ENCODE measurements at regions not wholly inside any gene's neighbourhood (a gene's known extent, or its start where the extent isn't known, plus 50 kb on each side); places are given as distances from the start of the nearest gene placed in this dataset.

DNA sequence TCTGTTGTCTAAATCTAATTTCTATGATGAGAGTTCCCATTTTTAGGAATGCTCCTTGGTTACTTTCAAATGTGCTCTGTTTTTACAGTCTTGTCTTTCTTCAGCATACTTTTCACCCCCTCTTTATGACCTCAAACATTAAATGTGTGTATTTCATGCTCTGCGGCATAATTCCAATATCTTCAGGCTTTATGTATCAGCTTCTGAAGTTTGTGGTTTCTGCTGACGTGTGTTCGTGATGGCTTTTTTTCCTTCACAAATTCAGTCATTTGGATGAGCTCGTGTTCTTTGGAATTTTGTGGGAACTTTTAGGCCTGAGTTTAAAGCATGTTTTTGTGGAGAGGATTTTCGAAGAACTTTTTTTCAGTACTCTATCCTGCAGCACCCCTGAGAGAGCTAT lies 97.7 kb upstream of the CHRNA7 start:
- no peaks in the 10 kb centered on the region for H3K36me3 ChIP-seq (ENCODE audit: control insufficient read depth, insufficient read depth, low read length)
- TF ChIP-seq, protein P1, sequence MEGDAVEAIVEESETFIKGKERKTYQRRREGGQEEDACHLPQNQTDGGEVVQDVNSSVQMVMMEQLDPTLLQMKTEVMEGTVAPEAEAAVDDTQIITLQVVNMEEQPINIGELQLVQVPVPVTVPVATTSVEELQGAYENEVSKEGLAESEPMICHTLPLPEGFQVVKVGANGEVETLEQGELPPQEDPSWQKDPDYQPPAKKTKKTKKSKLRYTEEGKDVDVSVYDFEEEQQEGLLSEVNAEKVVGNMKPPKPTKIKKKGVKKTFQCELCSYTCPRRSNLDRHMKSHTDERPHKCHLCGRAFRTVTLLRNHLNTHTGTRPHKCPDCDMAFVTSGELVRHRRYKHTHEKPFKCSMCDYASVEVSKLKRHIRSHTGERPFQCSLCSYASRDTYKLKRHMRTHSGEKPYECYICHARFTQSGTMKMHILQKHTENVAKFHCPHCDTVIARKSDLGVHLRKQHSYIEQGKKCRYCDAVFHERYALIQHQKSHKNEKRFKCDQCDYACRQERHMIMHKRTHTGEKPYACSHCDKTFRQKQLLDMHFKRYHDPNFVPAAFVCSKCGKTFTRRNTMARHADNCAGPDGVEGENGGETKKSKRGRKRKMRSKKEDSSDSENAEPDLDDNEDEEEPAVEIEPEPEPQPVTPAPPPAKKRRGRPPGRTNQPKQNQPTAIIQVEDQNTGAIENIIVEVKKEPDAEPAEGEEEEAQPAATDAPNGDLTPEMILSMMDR (IDR thresholded peaks at IDR 0.05; ENCODE audit: insufficient read depth, low read length, severe bottlenecking): no peak
- DNase-seq (ENCODE audit: low read depth): no peak
- no peak overlapping the region for H3K4me3 ChIP-seq (ENCODE audit: low read depth, low read length)
- FAIRE-seq: no peak
- H3K27me3 ChIP-seq (ENCODE audit: control insufficient read depth, insufficient read depth, low read length): no peaks in the 10 kb centered on the region

DNA sequence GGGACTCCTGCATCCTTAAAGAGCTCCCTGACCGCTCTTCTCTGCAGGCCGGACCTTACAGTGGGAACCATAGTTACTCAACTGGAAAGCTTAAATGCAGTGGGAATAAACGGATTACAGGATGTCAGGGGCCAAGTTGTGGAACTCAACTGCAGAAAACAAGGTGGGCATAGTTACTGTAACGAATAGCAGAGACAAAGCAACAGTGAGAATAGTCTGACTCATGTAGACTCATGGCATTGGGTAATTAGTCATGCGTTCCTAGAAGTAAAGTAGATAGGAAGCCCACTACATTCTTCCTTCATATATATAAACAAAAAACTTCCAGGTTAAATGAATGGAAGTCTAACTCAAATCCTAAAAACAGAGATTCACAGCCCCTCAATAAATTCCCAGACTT lies 95.5 kb upstream of the CHRNA7 start:
- H3K4me3 ChIP-seq (ENCODE audit: low read depth, low read length): no peak overlapping the region
- TF ChIP-seq, protein P1 (IDR thresholded peaks at IDR 0.05; ENCODE audit: insufficient read depth, low read length, severe bottlenecking): no peak
- FAIRE-seq: no peak
- DNase-seq (ENCODE audit: low read depth): peak; percentile 7
- no peaks in the 10 kb centered on the region for H3K27me3 ChIP-seq (ENCODE audit: control insufficient read depth, insufficient read depth, low read length)
- H3K36me3 ChIP-seq (ENCODE audit: control insufficient read depth, insufficient read depth, low read length): no peaks in the 10 kb centered on the region

DNA sequence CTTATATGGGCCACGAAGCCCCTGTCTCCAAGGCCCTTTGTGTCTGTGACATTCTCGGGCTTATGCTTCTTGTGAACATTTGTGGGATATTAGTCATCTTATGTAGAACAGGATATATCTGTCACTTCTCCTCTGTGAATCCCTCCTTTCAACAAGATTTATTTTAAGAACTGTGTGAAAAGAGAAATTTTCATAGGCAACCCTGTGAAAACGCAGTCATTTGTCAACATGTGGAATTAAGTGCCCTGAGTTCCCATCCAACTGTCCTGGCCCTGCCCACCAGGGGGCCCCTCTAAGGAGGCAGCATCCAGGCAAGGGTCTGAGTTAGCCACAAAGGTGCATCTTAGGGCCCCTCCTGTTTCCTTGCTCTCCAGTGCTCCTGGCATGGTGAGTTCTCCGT lies 76.8 kb upstream of the CHRNA7 start:
- Histone ChIP-seq H3K36me3 (ENCODE audit: control insufficient read depth, insufficient read depth, low read length) (no peaks in the 10 kb centered on the region), H3K27me3 (ENCODE audit: control insufficient read depth, insufficient read depth, low read length) (no peaks in the 10 kb centered on the region), H3K4me3 (ENCODE audit: low read depth, low read length) (no peak overlapping the region)
- TF ChIP-seq, protein P1 (IDR thresholded peaks at IDR 0.05; ENCODE audit: insufficient read depth, low read length, severe bottlenecking): no peak
- DNase-seq (ENCODE audit: low read depth) (no peak), FAIRE-seq (no peak)

DNA sequence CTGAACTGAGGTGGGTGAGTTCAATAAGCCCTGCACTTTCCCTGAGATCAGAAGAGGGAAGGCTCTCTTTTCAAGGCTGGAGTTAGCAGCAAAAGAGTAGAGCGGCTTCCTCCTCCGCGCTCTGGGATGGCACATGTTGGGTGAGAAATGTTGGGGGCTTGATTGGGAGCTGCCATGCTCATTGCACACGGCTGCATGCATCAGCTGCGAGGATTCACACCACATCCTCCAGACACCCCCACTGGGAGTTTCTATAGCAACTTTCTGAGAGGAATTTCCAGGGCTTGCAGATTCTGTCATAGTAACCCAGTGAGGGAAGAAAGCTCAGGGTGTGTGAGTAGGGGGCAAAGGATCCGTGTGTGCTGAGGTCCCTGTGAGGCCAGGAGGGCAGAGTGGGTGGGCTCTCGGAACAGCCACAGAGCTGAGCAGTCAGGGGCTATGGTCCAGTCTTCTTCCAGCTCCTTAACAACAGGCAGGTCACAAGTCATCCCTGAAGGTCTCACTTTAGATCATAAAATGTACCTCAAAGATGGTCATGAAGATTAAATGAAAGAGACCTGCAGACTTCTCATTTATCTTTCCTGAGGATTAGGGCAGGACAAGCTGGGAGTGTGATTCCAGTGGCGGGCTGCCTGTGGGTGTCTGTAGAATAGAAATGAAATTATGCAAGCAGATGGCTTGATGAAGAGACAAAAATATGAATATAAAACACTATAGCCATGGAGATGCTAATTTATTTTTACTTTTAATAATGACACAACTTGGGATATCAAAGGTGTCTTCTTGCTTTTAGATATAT lies 75.7 kb upstream of the CHRNA7 start:
- Histone ChIP-seq H3K27me3 (ENCODE audit: control insufficient read depth, insufficient read depth, low read length) (no peaks in the 10 kb centered on the region), H3K4me3 (ENCODE audit: low read depth, low read length) (no peak overlapping the region), H3K36me3 (ENCODE audit: control insufficient read depth, insufficient read depth, low read length) (no peaks in the 10 kb centered on the region)
- DNase-seq (ENCODE audit: low read depth) (no peak), FAIRE-seq (no peak)
- TF ChIP-seq, protein P1 (IDR thresholded peaks at IDR 0.05; ENCODE audit: insufficient read depth, low read length, severe bottlenecking): no peak

DNA sequence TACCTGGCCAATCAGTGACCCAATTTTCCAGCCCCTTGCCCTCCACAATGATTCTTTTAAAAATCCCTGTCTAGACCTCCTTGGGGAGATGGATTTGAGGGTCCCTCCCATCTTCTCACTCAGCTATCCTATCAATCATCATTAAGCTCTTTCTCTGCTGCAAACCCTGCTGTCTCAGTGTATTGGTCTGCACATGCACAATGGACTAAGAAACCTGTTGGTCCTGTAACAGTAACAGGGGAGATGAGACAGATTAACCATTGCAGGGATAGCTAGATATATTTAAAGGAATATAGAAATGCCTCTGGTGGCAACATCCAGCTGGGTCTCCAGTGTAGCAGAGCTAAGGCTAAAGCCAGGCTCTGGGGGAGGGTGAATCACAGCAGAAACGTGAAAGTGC lies 74.6 kb upstream of the CHRNA7 start:
- no peak for FAIRE-seq
- H3K4me3 ChIP-seq (ENCODE audit: low read depth, low read length): no peak overlapping the region
- TF ChIP-seq, protein P1 (IDR thresholded peaks at IDR 0.05; ENCODE audit: insufficient read depth, low read length, severe bottlenecking): no peak
- H3K27me3 ChIP-seq (ENCODE audit: control insufficient read depth, insufficient read depth, low read length): no peaks in the 10 kb centered on the region
- no peaks in the 10 kb centered on the region for H3K36me3 ChIP-seq (ENCODE audit: control insufficient read depth, insufficient read depth, low read length)
- no peak for DNase-seq (ENCODE audit: low read depth)

DNA sequence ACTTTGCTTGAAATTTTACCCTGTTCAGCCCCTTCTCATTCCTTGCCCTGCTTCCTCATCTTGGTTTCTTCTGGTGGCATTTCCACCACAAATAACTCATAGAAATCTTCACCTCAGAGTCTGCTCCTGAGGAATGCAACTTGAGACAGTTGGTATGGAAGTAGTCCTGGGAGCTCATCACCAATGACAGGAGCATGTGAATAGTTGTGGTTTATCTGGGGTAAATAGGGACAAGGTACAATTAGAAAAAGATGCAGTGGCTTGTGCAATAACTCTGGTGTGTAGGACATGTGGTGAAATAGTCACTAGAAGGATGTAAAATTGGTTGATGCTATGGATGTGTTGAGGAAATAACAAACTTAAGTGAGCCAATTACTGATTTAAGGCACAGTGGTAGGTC lies 72.7 kb upstream of the CHRNA7 start:
- FAIRE-seq (no peak), DNase-seq (ENCODE audit: low read depth) (no peak)
- no peaks in the 10 kb centered on the region for H3K36me3 ChIP-seq (ENCODE audit: control insufficient read depth, insufficient read depth, low read length)
- TF ChIP-seq, protein P1 (IDR thresholded peaks at IDR 0.05; ENCODE audit: insufficient read depth, low read length, severe bottlenecking): no peak
- H3K27me3 ChIP-seq (ENCODE audit: control insufficient read depth, insufficient read depth, low read length): no peaks in the 10 kb centered on the region
- no peak overlapping the region for H3K4me3 ChIP-seq (ENCODE audit: low read depth, low read length)
